GM12891 (cell line): ENCODE measurements at regions not wholly inside any gene's neighbourhood (a gene's known extent, or its start where the extent isn't known, plus 50 kb on each side); places are given as distances from the start of the nearest gene placed in this dataset.
"Not testable (repeated sequence)": the region's sequence is repeated elsewhere in the genome, so short reads cannot be mapped to it uniquely, and the experiment has no call there.

ENCODE experiments used
- PAX5 ChIP-seq: IDR thresholded peaks from 2 replicates; pipeline ENCODE4 v1.6.1; 2011; ENCODE audit warnings: low read length, moderate library complexity, mild to moderate bottlenecking; ENCODE audit not compliant: insufficient read depth, severe bottlenecking
- POLR2A ChIP-seq: IDR thresholded peaks from 2 replicates; pipeline ENCODE4 v1.6.1; 2011; ENCODE audit warnings: low read depth, low read length, control low read depth
- POLR2AphosphoS5 ChIP-seq: IDR thresholded peaks from 2 replicates; pipeline ENCODE4 v1.6.1; 2011; ENCODE audit warnings: low read depth, low read length, control low read depth
- POU2F2 ChIP-seq: IDR thresholded peaks from 2 replicates; pipeline ENCODE4 v1.6.1; 2011; ENCODE audit warnings: low read depth, mild to moderate bottlenecking, control low read depth, low read length, moderate library complexity
- SPI1 ChIP-seq: IDR thresholded peaks from 2 replicates; pipeline ENCODE4 v1.6.1; 2011; ENCODE audit warnings: low read depth, low read length, control low read depth
- TAF1 ChIP-seq: IDR thresholded peaks from 2 replicates; pipeline ENCODE4 v1.6.1; 2011; ENCODE audit warnings: low read depth, low read length, control low read depth

GRCh38 chr1:146474216-146474615, 245.4 kb upstream of the NOTCH2NLA start:
- TF ChIP-seq POLR2A, TAF1, POLR2AphosphoS5, POU2F2, PAX5, SPI1: not testable (repeated sequence)
